ENCODE measurements at regions not wholly inside any gene's neighbourhood (a gene's known extent, or its start where the extent isn't known, plus 50 kb on each side); places are given as distances from the start of the nearest gene placed in this dataset.

DNA sequence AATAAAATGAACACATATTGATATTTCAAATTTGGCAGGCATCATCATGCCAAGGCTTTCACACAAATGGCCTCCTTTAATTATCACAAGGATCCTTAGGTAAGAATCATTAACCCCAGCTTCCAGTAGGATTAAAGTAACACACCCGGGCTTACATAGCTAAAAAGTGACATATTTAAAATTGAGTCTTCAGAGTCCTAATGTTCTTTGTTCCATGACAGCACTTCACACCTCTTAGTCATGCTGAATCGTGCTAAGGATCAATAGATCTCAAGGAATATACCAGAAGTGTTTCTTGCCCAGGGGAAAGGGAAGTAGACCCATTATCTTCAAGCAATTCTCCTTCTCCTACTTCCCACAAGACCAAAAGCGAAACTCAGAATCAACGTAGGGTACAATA, 76.6 kb upstream of the SOX2 start:
- Histone ChIP-seq H3K9me3 (ENCODE audit: low read length) (no peaks in the 10 kb centered on the region), H3K27me3 (ENCODE audit: insufficient read depth, low read depth, low read length) (no peaks in the 10 kb centered on the region), H3K9me2 (ENCODE audit: insufficient read depth, low read length) (no peaks in the 10 kb centered on the region), H3K36me3 (ENCODE audit: insufficient read depth, low read length) (no peaks in the 10 kb centered on the region), H4K20me1 (ENCODE audit: insufficient read depth) (no peaks in the 10 kb centered on the region), H3F3A (ENCODE audit: insufficient read depth, low read length, poor library complexity, severe bottlenecking) (no peaks in the 10 kb centered on the region), H3K4me3 (ENCODE audit: low read length) (no peak overlapping the region), H3K79me2 (replicated peaks; ENCODE audit: insufficient read depth, low read length) (no peaks in the 10 kb centered on the region), H3K9ac (ENCODE audit: low read length) (no peak overlapping the region), H3K4me2 (ENCODE audit: low read length) (no peak overlapping the region), H3K27ac (ENCODE audit: low read length) (no peak overlapping the region), H2AFZ (ENCODE audit: low read depth, low read length) (no peak overlapping the region)
- no peak for TF ChIP-seq EZH2 (IDR thresholded peaks at IDR 0.05; ENCODE audit: borderline replicate concordance, insufficient read depth, low read length, poor library complexity, severe bottlenecking)
- TF ChIP-seq POLR2AphosphoS5 (IDR thresholded peaks at IDR 0.05): no peak
- TF ChIP-seq RAD21 (conservative IDR thresholded peaks at IDR 0.05): no peak
- TF ChIP-seq, protein P1, sequence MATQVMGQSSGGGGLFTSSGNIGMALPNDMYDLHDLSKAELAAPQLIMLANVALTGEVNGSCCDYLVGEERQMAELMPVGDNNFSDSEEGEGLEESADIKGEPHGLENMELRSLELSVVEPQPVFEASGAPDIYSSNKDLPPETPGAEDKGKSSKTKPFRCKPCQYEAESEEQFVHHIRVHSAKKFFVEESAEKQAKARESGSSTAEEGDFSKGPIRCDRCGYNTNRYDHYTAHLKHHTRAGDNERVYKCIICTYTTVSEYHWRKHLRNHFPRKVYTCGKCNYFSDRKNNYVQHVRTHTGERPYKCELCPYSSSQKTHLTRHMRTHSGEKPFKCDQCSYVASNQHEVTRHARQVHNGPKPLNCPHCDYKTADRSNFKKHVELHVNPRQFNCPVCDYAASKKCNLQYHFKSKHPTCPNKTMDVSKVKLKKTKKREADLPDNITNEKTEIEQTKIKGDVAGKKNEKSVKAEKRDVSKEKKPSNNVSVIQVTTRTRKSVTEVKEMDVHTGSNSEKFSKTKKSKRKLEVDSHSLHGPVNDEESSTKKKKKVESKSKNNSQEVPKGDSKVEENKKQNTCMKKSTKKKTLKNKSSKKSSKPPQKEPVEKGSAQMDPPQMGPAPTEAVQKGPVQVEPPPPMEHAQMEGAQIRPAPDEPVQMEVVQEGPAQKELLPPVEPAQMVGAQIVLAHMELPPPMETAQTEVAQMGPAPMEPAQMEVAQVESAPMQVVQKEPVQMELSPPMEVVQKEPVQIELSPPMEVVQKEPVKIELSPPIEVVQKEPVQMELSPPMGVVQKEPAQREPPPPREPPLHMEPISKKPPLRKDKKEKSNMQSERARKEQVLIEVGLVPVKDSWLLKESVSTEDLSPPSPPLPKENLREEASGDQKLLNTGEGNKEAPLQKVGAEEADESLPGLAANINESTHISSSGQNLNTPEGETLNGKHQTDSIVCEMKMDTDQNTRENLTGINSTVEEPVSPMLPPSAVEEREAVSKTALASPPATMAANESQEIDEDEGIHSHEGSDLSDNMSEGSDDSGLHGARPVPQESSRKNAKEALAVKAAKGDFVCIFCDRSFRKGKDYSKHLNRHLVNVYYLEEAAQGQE (IDR thresholded peaks at IDR 0.05; ENCODE audit: borderline replicate concordance): no peak
- TF ChIP-seq TAF1 (IDR thresholded peaks at IDR 0.05; ENCODE audit: low read depth): no peak
- TF ChIP-seq, protein P2, sequence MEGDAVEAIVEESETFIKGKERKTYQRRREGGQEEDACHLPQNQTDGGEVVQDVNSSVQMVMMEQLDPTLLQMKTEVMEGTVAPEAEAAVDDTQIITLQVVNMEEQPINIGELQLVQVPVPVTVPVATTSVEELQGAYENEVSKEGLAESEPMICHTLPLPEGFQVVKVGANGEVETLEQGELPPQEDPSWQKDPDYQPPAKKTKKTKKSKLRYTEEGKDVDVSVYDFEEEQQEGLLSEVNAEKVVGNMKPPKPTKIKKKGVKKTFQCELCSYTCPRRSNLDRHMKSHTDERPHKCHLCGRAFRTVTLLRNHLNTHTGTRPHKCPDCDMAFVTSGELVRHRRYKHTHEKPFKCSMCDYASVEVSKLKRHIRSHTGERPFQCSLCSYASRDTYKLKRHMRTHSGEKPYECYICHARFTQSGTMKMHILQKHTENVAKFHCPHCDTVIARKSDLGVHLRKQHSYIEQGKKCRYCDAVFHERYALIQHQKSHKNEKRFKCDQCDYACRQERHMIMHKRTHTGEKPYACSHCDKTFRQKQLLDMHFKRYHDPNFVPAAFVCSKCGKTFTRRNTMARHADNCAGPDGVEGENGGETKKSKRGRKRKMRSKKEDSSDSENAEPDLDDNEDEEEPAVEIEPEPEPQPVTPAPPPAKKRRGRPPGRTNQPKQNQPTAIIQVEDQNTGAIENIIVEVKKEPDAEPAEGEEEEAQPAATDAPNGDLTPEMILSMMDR (IDR thresholded peaks at IDR 0.05; ENCODE audit: poor library complexity, severe bottlenecking): no peak
- TF ChIP-seq EP300 (conservative IDR thresholded peaks at IDR 0.05; ENCODE audit: poor library complexity, severe bottlenecking): no peak
- no peak for TF ChIP-seq MXI1 (conservative IDR thresholded peaks at IDR 0.05; ENCODE audit: poor library complexity, severe bottlenecking)
- no peak for TF ChIP-seq SMC3 (conservative IDR thresholded peaks at IDR 0.05; ENCODE audit: poor library complexity)

DNA sequence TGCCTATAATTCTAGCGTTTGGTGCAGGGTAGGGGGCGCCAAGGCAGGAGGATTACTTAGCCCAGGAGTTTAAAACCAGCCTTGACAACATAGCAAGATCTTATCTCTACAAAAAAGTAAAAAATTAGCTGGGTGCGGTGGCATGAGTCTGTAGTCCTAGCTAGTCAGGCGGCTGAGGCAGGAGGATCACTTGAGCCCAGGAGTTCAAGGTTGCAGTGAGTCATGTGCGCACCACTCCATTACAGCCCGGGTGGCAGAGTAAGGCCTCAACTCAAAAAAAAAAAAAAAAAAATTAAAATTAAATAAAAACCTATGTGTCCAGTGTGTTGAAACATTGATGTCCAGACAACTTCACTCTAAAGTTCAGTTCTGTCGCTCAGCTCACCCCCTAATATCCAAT, 78.2 kb upstream of the SOX2 start:
- no peaks in the 10 kb centered on the region for H3K9me2 ChIP-seq (ENCODE audit: insufficient read depth, low read length)
- H3K9ac ChIP-seq (ENCODE audit: low read length): no peak overlapping the region
- no peaks in the 10 kb centered on the region for H3F3A ChIP-seq (ENCODE audit: insufficient read depth, low read length, poor library complexity, severe bottlenecking)
- H3K27me3 ChIP-seq (ENCODE audit: insufficient read depth, low read depth, low read length): no peaks in the 10 kb centered on the region
- H2AFZ ChIP-seq (ENCODE audit: low read depth, low read length): no peak overlapping the region
- no peaks in the 10 kb centered on the region for H4K20me1 ChIP-seq (ENCODE audit: insufficient read depth)
- no peaks in the 10 kb centered on the region for H3K36me3 ChIP-seq (ENCODE audit: insufficient read depth, low read length)
- peaks cover 3% of the 10 kb centered on the region for H3K79me2 ChIP-seq (replicated peaks; ENCODE audit: insufficient read depth, low read length)
- no peak for TF ChIP-seq EP300 (conservative IDR thresholded peaks at IDR 0.05; ENCODE audit: poor library complexity, severe bottlenecking)
- TF ChIP-seq SMC3 (conservative IDR thresholded peaks at IDR 0.05; ENCODE audit: poor library complexity): no peak
- TF ChIP-seq TAF1 (IDR thresholded peaks at IDR 0.05; ENCODE audit: low read depth): no peak
- TF ChIP-seq, protein P1 (IDR thresholded peaks at IDR 0.05; ENCODE audit: borderline replicate concordance): no peak
- TF ChIP-seq, protein P2 (IDR thresholded peaks at IDR 0.05; ENCODE audit: poor library complexity, severe bottlenecking): no peak
- no peak for TF ChIP-seq MXI1 (conservative IDR thresholded peaks at IDR 0.05; ENCODE audit: poor library complexity, severe bottlenecking)
- no peak for TF ChIP-seq EZH2 (IDR thresholded peaks at IDR 0.05; ENCODE audit: borderline replicate concordance, insufficient read depth, low read length, poor library complexity, severe bottlenecking)
- no peak for TF ChIP-seq RAD21 (conservative IDR thresholded peaks at IDR 0.05)
- no peak overlapping the region for H3K4me2 ChIP-seq (ENCODE audit: low read length)
- no peak overlapping the region for H3K4me3 ChIP-seq (ENCODE audit: low read length)
- H3K27ac ChIP-seq (ENCODE audit: low read length): no peak overlapping the region
- H3K9me3 ChIP-seq (ENCODE audit: low read length): no peaks in the 10 kb centered on the region

All from neural cell (in vitro differentiated cells).